ENCODE measurements at regions not wholly inside any gene's neighbourhood (a gene's known extent, or its start where the extent isn't known, plus 50 kb on each side); places are given as distances from the start of the nearest gene placed in this dataset.

- DNase-seq (ENCODE audit: low spot score): no peak
These were observed 56.6 kb upstream of the PRDM11 start for GRCh38 chr11:45089676-45090499.

- DNase-seq (ENCODE audit: low spot score): no peak
These were observed 55.8 kb upstream of the PRDM11 start for GRCh38 chr11:45090607-45091006.

- no peak for DNase-seq (ENCODE audit: low spot score)
These were observed 54.7 kb upstream of the PRDM11 start for GRCh38 chr11:45091563-45092403.

- DNase-seq (ENCODE audit: low spot score): no peak
These were observed 54.0 kb upstream of the PRDM11 start for GRCh38 chr11:45092404-45092785.

GRCh38 chr11:45092901-45093760 lies 53.3 kb upstream of the PRDM11 start:
- peak; percentile 74 for DNase-seq (ENCODE audit: low spot score)

GRCh38 chr11:45093761-45094455 lies 52.5 kb upstream of the PRDM11 start:
- no peak for DNase-seq (ENCODE audit: low spot score)

- no peak for DNase-seq (ENCODE audit: low spot score)
These were observed 51.3 kb upstream of the PRDM11 start for GRCh38 chr11:45094958-45095690.

- no peak for DNase-seq (ENCODE audit: low spot score)
These were observed 50.8 kb upstream of the PRDM11 start for GRCh38 chr11:45095691-45096010.

GRCh38 chr11:45096636-45097035 lies 49.8 kb upstream of the PRDM11 start:
- DNase-seq (ENCODE audit: low spot score): no peak
